ENCODE measurements at regions not wholly inside any gene's neighbourhood (a gene's known extent, or its start where the extent isn't known, plus 50 kb on each side); places are given as distances from the start of the nearest gene placed in this dataset.

DNA sequence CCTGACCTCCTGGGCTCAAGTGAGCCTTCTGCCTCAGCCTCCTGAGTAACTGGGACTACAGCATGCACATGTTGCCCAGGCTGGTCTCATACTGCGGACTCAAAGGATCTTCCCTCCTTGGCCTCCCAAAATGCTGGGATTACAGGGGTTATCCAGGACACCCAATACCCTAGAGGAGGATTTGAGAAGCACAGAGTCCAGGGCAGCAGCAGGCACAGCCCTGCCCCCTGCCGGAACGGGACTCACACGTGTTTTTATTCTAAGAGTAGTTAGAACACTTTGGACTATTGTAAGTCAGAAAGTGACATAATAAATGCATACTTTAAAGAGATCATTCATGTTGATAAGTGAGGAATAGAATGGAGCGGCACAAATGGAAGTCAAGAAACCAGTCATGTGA is 80.2 kb downstream of the C6orf118 start:
- no peak overlapping the region for H3K9ac ChIP-seq (ENCODE audit: low read depth, low read length)
- H3K27me3 ChIP-seq (ENCODE audit: control insufficient read depth, insufficient read depth, low read length): no peaks in the 10 kb centered on the region
- no peaks in the 10 kb centered on the region for H3K4me1 ChIP-seq (ENCODE audit: control insufficient read depth, insufficient read depth, low read length)
- H3K9me3 ChIP-seq (ENCODE audit: control insufficient read depth, insufficient read depth, low read length): no peaks in the 10 kb centered on the region
- no peak overlapping the region for H3K27ac ChIP-seq (ENCODE audit: low read depth, low read length)
- no peak overlapping the region for H3K4me3 ChIP-seq (ENCODE audit: low read depth, low read length)
- no peaks in the 10 kb centered on the region for H3K36me3 ChIP-seq (ENCODE audit: control insufficient read depth, insufficient read depth, low read length)

DNA sequence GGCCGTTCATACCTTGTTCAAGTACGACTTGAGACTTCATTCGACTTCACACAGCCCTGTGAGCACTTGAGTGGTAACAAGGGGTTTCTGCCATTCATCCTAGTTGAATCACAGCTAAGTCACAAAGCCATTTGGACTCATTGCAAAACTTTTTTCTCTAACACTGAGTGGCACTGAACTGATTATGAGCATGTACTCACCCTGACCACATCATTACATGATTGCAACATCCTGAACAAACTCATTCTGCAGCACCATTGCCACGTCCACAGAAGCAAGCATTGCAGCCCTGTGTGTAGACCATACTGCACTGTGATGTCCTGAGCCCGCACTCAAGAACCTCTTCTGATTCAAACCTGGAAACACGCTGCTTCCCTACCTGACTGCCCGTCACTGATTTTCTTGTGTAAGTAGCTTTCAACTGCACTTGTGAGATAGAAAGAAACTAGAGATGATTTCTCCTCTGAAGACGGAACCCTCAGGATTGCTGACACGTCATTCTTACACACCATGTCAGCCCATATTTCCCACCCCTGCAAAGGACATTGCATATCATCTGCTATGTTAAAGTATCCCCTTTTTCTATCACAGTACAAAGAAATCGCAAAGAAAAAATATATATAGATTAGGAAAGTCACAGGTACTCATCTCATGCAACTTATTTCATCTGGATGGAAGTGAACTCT is 81.6 kb downstream of the C6orf118 start:
- Histone ChIP-seq H3K27me3 (ENCODE audit: control insufficient read depth, insufficient read depth, low read length) (no peaks in the 10 kb centered on the region), H3K27ac (ENCODE audit: low read depth, low read length) (no peak overlapping the region), H3K4me3 (ENCODE audit: low read depth, low read length) (no peak overlapping the region), H3K9me3 (ENCODE audit: control insufficient read depth, insufficient read depth, low read length) (no peaks in the 10 kb centered on the region), H3K36me3 (ENCODE audit: control insufficient read depth, insufficient read depth, low read length) (no peaks in the 10 kb centered on the region), H3K4me1 (ENCODE audit: control insufficient read depth, insufficient read depth, low read length) (no peaks in the 10 kb centered on the region), H3K9ac (ENCODE audit: low read depth, low read length) (no peak overlapping the region)

DNA sequence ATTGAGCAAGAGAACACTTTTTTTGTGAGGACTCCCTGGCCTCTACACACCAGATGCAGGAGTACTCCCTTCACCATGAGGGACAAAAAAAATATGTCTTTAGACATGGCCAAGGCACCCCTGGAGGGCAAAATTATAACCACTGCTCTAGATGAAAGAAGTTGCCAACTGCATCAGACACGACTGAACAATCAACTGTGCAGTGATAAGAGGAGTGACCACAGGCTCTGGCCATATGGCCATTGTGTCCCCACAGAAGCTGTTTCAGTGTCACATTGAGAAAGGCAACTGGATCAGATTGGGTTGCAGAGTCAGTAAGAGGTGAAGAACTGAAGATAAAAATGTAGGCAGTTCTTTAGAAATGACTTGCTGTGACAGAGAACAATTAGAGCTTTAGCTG is 85.7 kb downstream of the C6orf118 start:
- Histone ChIP-seq H3K9me3 (ENCODE audit: control insufficient read depth, insufficient read depth, low read length) (no peaks in the 10 kb centered on the region; the same call in 1 of the 2 replicates), H3K4me3 (ENCODE audit: low read depth, low read length) (no peak overlapping the region), H3K9ac (ENCODE audit: low read depth, low read length) (no peak overlapping the region), H3K4me1 (ENCODE audit: control insufficient read depth, insufficient read depth, low read length) (no peaks in the 10 kb centered on the region), H3K36me3 (ENCODE audit: control insufficient read depth, insufficient read depth, low read length) (no peaks in the 10 kb centered on the region), H3K27me3 (ENCODE audit: control insufficient read depth, insufficient read depth, low read length) (no peaks in the 10 kb centered on the region), H3K27ac (ENCODE audit: low read depth, low read length) (no peak overlapping the region)

DNA sequence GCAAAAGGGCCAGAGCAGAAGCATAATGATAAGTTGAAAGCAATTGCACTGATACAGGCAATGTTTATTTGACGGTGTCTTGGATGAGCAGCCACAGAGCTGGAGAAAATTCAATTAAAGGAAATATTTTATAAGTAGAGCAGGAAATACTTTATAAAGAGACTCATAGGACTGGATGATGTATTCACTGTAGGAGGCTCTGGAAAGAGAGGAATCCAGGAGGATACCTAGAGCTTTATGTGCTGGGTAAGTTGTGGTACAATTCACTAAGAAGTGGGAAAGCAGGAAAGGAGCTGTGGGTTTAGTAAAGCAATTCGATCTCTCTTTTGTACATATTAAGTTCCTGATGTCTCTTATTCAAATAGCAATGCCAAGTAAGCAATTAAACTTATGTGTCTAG is 86.3 kb downstream of the C6orf118 start:
- H3K36me3 ChIP-seq (ENCODE audit: control insufficient read depth, insufficient read depth, low read length): no peaks in the 10 kb centered on the region
- no peak overlapping the region for H3K4me3 ChIP-seq (ENCODE audit: low read depth, low read length)
- no peak overlapping the region for H3K9ac ChIP-seq (ENCODE audit: low read depth, low read length)
- no peak overlapping the region for H3K27ac ChIP-seq (ENCODE audit: low read depth, low read length)
- H3K4me1 ChIP-seq (ENCODE audit: control insufficient read depth, insufficient read depth, low read length): no peaks in the 10 kb centered on the region
- H3K9me3 ChIP-seq (ENCODE audit: control insufficient read depth, insufficient read depth, low read length): no peaks in the 10 kb centered on the region; the same call in 1 of the 2 replicates
- no peaks in the 10 kb centered on the region for H3K27me3 ChIP-seq (ENCODE audit: control insufficient read depth, insufficient read depth, low read length)

DNA sequence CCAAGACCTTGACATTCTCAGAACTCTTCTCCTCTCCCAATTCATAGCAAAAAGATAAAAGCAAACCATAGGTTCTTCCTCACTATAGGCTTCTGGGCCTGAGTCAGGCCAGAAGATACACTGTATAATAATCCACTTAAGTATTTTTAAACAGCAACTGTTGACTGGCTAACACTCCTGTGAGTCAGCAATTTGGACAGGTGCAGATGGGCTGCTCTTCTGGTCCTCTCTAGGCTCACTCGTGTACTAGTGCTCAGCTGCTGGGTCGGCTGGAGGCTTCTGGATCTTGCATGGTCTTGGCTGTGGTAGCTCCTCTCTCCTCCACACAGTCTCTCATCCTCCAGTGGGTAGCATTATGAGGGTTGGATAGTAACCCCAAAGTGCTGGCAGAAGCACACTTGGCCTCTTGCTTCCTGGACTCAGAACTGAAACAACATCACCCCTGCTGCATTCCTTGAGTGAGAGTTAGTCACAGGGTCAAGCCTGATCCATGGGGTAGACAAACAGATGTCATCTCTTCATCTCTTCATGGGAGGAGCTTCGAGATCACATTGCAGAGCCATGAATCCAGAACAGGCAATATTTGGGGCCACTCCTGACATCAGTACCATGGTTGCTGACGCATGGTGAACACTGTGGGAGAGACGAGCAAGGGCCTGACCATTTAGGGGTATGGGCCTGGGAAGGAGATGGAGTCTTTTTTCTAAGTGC is 86.9 kb downstream of the C6orf118 start:
- Histone ChIP-seq H3K36me3 (ENCODE audit: control insufficient read depth, insufficient read depth, low read length) (no peaks in the 10 kb centered on the region), H3K27me3 (ENCODE audit: control insufficient read depth, insufficient read depth, low read length) (no peaks in the 10 kb centered on the region), H3K9ac (ENCODE audit: low read depth, low read length) (no peak overlapping the region), H3K27ac (ENCODE audit: low read depth, low read length) (no peak overlapping the region), H3K4me3 (ENCODE audit: low read depth, low read length) (no peak overlapping the region), H3K4me1 (ENCODE audit: control insufficient read depth, insufficient read depth, low read length) (no peaks in the 10 kb centered on the region), H3K9me3 (ENCODE audit: control insufficient read depth, insufficient read depth, low read length) (no peaks in the 10 kb centered on the region; the same call in 1 of the 2 replicates)

DNA sequence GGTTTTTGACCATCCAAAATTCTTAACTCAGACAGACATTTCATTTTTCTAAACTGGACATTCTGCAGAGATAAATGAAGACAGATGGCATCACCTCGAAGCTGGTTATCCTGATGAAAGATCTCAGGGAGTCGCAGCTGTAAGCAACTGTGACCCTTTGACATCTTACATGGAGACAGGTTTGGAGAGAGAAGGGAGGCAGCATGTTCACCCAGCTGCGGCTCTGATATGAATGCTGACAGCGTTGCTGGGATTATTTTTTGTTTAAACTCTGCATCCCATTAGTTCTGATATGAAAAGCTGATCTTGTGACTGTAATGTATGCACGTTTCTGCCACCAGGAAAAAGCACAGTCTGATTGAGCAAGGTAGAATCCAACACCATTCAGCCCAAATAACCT is 89.4 kb downstream of the C6orf118 start:
- Histone ChIP-seq H3K27me3 (ENCODE audit: control insufficient read depth, insufficient read depth, low read length) (no peaks in the 10 kb centered on the region), H3K4me3 (ENCODE audit: low read depth, low read length) (no peak overlapping the region), H3K9me3 (ENCODE audit: control insufficient read depth, insufficient read depth, low read length) (peaks cover 4% of the 10 kb centered on the region; the same call in 1 of the 2 replicates), H3K9ac (ENCODE audit: low read depth, low read length) (no peak overlapping the region), H3K36me3 (ENCODE audit: control insufficient read depth, insufficient read depth, low read length) (no peaks in the 10 kb centered on the region), H3K4me1 (ENCODE audit: control insufficient read depth, insufficient read depth, low read length) (no peaks in the 10 kb centered on the region), H3K27ac (ENCODE audit: low read depth, low read length) (no peak overlapping the region)

DNA sequence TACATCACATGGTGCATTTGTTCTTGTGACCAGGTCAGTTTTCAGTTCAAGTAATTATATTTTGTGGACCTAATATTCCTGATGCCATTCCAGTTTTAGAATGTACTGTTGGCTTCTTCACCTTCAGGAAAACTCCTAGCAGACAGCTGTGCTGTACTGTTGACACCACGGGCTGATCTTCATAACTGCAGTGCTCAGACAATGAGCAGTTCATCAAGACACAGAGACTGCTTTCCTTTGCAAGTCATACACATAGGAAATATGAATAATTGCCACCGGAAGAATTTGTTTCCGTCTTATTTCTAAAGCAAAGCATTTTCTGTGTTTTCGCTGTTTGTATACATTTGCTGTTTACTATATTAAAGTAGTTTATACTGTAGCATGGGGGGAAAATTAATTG is 89.8 kb downstream of the C6orf118 start:
- no peak overlapping the region for H3K27ac ChIP-seq (ENCODE audit: low read depth, low read length)
- no peaks in the 10 kb centered on the region for H3K36me3 ChIP-seq (ENCODE audit: control insufficient read depth, insufficient read depth, low read length)
- H3K9ac ChIP-seq (ENCODE audit: low read depth, low read length): no peak overlapping the region
- H3K27me3 ChIP-seq (ENCODE audit: control insufficient read depth, insufficient read depth, low read length): no peaks in the 10 kb centered on the region
- H3K9me3 ChIP-seq (ENCODE audit: control insufficient read depth, insufficient read depth, low read length): peaks cover 6% of the 10 kb centered on the region; the same call in 1 of the 2 replicates
- no peaks in the 10 kb centered on the region for H3K4me1 ChIP-seq (ENCODE audit: control insufficient read depth, insufficient read depth, low read length)
- no peak overlapping the region for H3K4me3 ChIP-seq (ENCODE audit: low read depth, low read length)

DNA sequence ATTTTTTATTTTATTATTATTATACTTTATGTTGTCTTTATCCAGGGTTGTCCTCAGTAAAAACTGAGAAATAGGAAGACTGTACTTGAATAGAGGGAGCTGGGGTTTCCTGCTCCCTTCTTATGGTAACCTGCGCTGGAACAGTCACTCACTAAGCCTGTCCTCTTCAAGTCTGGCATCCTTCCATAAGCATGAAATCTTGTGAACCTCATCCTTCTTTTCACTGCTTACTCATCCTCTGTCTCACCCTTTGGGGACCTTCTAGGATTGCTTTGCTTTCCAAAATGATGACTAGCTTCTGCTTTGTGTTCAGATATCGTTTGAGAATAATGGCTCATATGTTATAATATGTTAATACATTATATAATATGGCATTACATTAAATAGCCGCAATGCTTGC is 90.6 kb downstream of the C6orf118 start:
- H3K27me3 ChIP-seq (ENCODE audit: control insufficient read depth, insufficient read depth, low read length): no peaks in the 10 kb centered on the region
- no peaks in the 10 kb centered on the region for H3K36me3 ChIP-seq (ENCODE audit: control insufficient read depth, insufficient read depth, low read length)
- H3K9me3 ChIP-seq (ENCODE audit: control insufficient read depth, insufficient read depth, low read length): peaks cover 6% of the 10 kb centered on the region; the same call in 1 of the 2 replicates
- no peak overlapping the region for H3K9ac ChIP-seq (ENCODE audit: low read depth, low read length)
- no peak overlapping the region for H3K27ac ChIP-seq (ENCODE audit: low read depth, low read length)
- H3K4me1 ChIP-seq (ENCODE audit: control insufficient read depth, insufficient read depth, low read length): no peaks in the 10 kb centered on the region
- no peak overlapping the region for H3K4me3 ChIP-seq (ENCODE audit: low read depth, low read length)

DNA sequence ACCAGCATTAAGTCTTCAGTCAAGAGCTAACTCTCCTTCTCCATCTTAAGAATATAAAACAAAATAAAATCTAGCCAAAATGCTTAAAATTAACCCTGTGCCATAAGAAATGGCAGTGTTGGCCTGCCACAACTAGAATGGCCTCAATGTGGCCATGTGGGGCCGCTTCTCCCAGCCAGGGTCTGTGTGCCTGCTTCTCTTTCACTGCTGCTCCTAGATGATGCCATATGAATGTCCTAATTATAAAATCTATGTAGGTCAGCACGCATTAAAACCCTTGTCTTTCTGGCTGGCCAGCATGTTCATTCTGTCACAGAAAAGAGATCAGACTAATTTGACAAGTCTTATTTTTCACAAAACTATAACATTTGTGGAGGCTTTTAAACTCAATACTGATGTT is 102.6 kb downstream of the C6orf118 start:
- H3K4me1 ChIP-seq (ENCODE audit: control insufficient read depth, insufficient read depth, low read length): no peaks in the 10 kb centered on the region
- no peak overlapping the region for H3K9ac ChIP-seq (ENCODE audit: low read depth, low read length)
- no peaks in the 10 kb centered on the region for H3K36me3 ChIP-seq (ENCODE audit: control insufficient read depth, insufficient read depth, low read length)
- no peak overlapping the region for H3K27ac ChIP-seq (ENCODE audit: low read depth, low read length)
- no peaks in the 10 kb centered on the region for H3K27me3 ChIP-seq (ENCODE audit: control insufficient read depth, insufficient read depth, low read length)
- peaks cover 3% of the 10 kb centered on the region for H3K9me3 ChIP-seq (ENCODE audit: control insufficient read depth, insufficient read depth, low read length)
- H3K4me3 ChIP-seq (ENCODE audit: low read depth, low read length): no peak overlapping the region

DNA sequence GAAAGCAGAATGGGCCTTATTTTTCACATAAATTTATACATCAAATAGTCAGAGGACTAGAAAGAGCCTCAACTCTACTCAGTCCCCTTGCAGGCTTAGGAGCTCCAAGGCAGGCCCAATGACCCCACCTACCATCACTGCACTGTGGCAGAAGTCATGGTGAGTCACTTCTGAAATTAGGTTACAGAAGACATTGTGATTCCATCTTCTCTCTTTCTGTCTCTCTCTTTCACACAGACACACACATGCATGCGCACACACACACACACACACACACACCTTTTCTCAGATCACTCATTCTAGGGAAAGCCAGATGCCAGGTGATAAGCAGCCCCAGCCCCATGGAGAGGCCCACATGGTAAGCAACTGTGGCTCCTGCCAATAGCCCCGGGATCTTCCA is 103.8 kb downstream of the C6orf118 start:
- no peak overlapping the region for H3K4me3 ChIP-seq (ENCODE audit: low read depth, low read length)
- H3K9me3 ChIP-seq (ENCODE audit: control insufficient read depth, insufficient read depth, low read length): no peaks in the 10 kb centered on the region; the same call in none of the 2 replicates
- no peak overlapping the region for H3K27ac ChIP-seq (ENCODE audit: low read depth, low read length)
- H3K27me3 ChIP-seq (ENCODE audit: control insufficient read depth, insufficient read depth, low read length): no peaks in the 10 kb centered on the region
- no peak overlapping the region for H3K9ac ChIP-seq (ENCODE audit: low read depth, low read length)
- H3K4me1 ChIP-seq (ENCODE audit: control insufficient read depth, insufficient read depth, low read length): no peaks in the 10 kb centered on the region
- H3K36me3 ChIP-seq (ENCODE audit: control insufficient read depth, insufficient read depth, low read length): no peaks in the 10 kb centered on the region

DNA sequence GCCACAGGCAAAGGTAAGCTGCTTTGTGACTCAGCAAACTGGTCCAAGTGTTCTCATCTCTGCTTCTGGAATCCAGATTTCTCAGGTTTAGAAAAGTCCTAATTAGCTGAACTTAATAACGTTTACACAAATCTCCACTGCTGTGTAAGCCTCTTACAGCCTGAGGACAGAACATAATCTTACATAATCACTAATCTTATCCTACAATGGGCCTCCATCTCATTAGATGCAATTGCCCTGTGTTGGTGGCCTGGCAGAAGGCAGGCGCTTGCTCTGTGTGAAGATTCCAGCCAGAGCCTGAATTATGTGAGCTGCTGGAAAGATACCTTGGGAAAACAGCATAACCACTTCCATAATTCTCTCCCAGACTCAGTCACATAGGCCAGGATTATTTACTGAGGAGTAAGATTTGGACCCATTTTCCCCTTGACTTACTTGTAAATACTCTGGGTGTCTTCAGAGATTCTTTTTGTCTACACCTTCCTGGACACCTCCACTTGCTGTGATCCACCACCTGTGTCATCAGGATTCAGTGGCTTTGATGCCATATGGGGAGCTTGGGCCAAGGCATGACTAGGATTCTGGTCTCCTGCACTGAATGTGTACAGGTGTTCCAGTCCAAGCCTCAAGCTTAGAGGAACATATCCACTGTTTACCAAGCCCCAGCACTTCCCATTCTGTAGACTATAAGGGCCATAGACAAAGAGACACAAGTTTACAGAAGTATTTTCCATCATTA is 104.4 kb downstream of the C6orf118 start:
- H3K4me1 ChIP-seq (ENCODE audit: control insufficient read depth, insufficient read depth, low read length): no peaks in the 10 kb centered on the region
- no peaks in the 10 kb centered on the region; the same call in none of the 2 replicates for H3K9me3 ChIP-seq (ENCODE audit: control insufficient read depth, insufficient read depth, low read length)
- H3K4me3 ChIP-seq (ENCODE audit: low read depth, low read length): no peak overlapping the region
- no peak overlapping the region for H3K27ac ChIP-seq (ENCODE audit: low read depth, low read length)
- no peak overlapping the region for H3K9ac ChIP-seq (ENCODE audit: low read depth, low read length)
- no peaks in the 10 kb centered on the region for H3K36me3 ChIP-seq (ENCODE audit: control insufficient read depth, insufficient read depth, low read length)
- H3K27me3 ChIP-seq (ENCODE audit: control insufficient read depth, insufficient read depth, low read length): no peaks in the 10 kb centered on the region

Measured in HUES48 (cell line).